ENCODE measurements at regions not wholly inside any gene's neighbourhood (a gene's known extent, or its start where the extent isn't known, plus 50 kb on each side); places are given as distances from the start of the nearest gene placed in this dataset.

GRCh38 chr1:218967254-218967653 is 206.4 kb upstream of the LYPLAL1 start:
- DNase-seq, result no peak
- Histone ChIP-seq H3K27ac (no peak overlapping the region), H3K4me3 (no peak overlapping the region), H3K4me1 (no peaks in the 10 kb centered on the region), H3K9me3 (no peaks in the 10 kb centered on the region), H3K27me3 (no peaks in the 10 kb centered on the region), H3K36me3 (no peaks in the 10 kb centered on the region)
- FAIRE-seq, result no peak
- WGBS, 2 donors, result 88 to 94% methylated on average over 2 of the region's 2 CpGs
- intact Hi-C loops (cut with DNase I), result no loop called here
- no peak for ATAC-seq
- no peak for TF ChIP-seq CTCF (IDR thresholded peaks at IDR 0.05)

- ATAC-seq (no peak), FAIRE-seq (no peak), DNase-seq (no peak)
- H3K4me3 ChIP-seq, result no peak overlapping the region
- intact Hi-C loops (cut with DNase I), result no loop called here
- WGBS, 2 donors, result 75% methylated on average over 2 of the region's 2 CpGs
- no peaks in the 10 kb centered on the region for H3K27me3 ChIP-seq
- no peaks in the 10 kb centered on the region for H3K4me1 ChIP-seq
- TF ChIP-seq CTCF (IDR thresholded peaks at IDR 0.05), result no peak
- no peaks in the 10 kb centered on the region for H3K36me3 ChIP-seq
- no peak overlapping the region for H3K27ac ChIP-seq
- no peaks in the 10 kb centered on the region for H3K9me3 ChIP-seq
Observed at GRCh38 chr1:218967836-218968235, 205.8 kb upstream of the LYPLAL1 start.

- 93 to 97% methylated on average over 1 of the region's 1 CpG for WGBS, 2 donors
- no peak overlapping the region for H3K4me3 ChIP-seq
- DNase-seq (no peak), ATAC-seq (no peak), FAIRE-seq (no peak)
- no peaks in the 10 kb centered on the region for H3K9me3 ChIP-seq
- intact Hi-C loops (cut with DNase I), result no loop called here
- H3K27me3 ChIP-seq, result no peaks in the 10 kb centered on the region
- H3K4me1 ChIP-seq, result no peaks in the 10 kb centered on the region
- TF ChIP-seq CTCF (IDR thresholded peaks at IDR 0.05), result no peak
- no peak overlapping the region for H3K27ac ChIP-seq
- no peaks in the 10 kb centered on the region for H3K36me3 ChIP-seq
Observed at GRCh38 chr1:218969006-218969405, 204.7 kb upstream of the LYPLAL1 start.

- TF ChIP-seq CTCF (IDR thresholded peaks at IDR 0.05), result no peak
- H3K27me3 ChIP-seq, result no peaks in the 10 kb centered on the region
- FAIRE-seq (no peak), DNase-seq (no peak), ATAC-seq (no peak)
- no peaks in the 10 kb centered on the region for H3K4me1 ChIP-seq
- 81 to 92% methylated on average over 6 of the region's 6 CpGs for WGBS, 2 donors
- H3K9me3 ChIP-seq, result no peaks in the 10 kb centered on the region
- no peak overlapping the region for H3K4me3 ChIP-seq
- no peaks in the 10 kb centered on the region for H3K36me3 ChIP-seq
- intact Hi-C loops (cut with DNase I), result no loop called here
- no peak overlapping the region for H3K27ac ChIP-seq
Observed at GRCh38 chr1:218970397-218970990, 203.2 kb upstream of the LYPLAL1 start.

GRCh38 chr1:218971156-218971555 is 202.5 kb upstream of the LYPLAL1 start:
- Histone ChIP-seq H3K27me3 (no peaks in the 10 kb centered on the region), H3K4me1 (no peaks in the 10 kb centered on the region), H3K4me3 (no peak overlapping the region), H3K36me3 (no peaks in the 10 kb centered on the region), H3K9me3 (no peaks in the 10 kb centered on the region), H3K27ac (no peak overlapping the region)
- ATAC-seq, result no peak
- no peak for TF ChIP-seq CTCF (IDR thresholded peaks at IDR 0.05)
- WGBS, 2 donors, result 83 to 87% methylated on average over 1 of the region's 1 CpG
- no peak for DNase-seq
- no peak for FAIRE-seq
- intact Hi-C loops (cut with DNase I), result no loop called here

All from pancreas (tissue), 10 donors.